Right lobe of liver (tissue), 6 donors: ENCODE measurements at regions not wholly inside any gene's neighbourhood (a gene's known extent, or its start where the extent isn't known, plus 50 kb on each side); places are given as distances from the start of the nearest gene placed in this dataset.

Source experiments
- ATAC-seq, 4 donors: fragments of 200-7000 bp; cut with Tn5 transposase; one replicate each; pipeline ENCODE4 v1.9.1; 2020; ENCODE audit warnings: mild to moderate bottlenecking in 4 of 4, moderate library complexity in 4 of 4
- DNase-seq, 3 donors: peaks; one replicate each; pipeline ENCODE4 v3.0.0-alpha.2; 2020
- H3K27ac ChIP-seq, 3 donors: fragments of 200-600 bp; one replicate each; pipeline ENCODE4 v1.8.0; 2022
- H3K27me3 ChIP-seq, 2 donors: fragments of 200-600 bp; one replicate each; pipeline ENCODE4 v1.8.0; 2022
- H3K36me3 ChIP-seq, 4 donors: fragments of 200-600 bp; sonication (generic) in 1 of 4; one replicate each; pipeline versions ENCODE4 v1.5.1 to v1.8.0; 2017 to 2022; ENCODE audit warnings: control low read depth in 1 of 4
- H3K4me1 ChIP-seq, 4 donors: fragments of 200-600 bp; sonication (generic) in 1 of 4; one replicate each; pipeline versions ENCODE4 v1.5.1 to v1.8.0; 2017 to 2022; ENCODE audit warnings: control low read depth in 1 of 4
- H3K4me3 ChIP-seq, 3 donors: fragments of 200-600 bp; one replicate each; pipeline ENCODE4 v1.8.0; 2022
- H3K9me3 ChIP-seq, 4 donors: fragments of 200-600 bp; sonication (generic) in 1 of 4; one replicate each; pipeline versions ENCODE4 v1.5.1 to v1.8.0; 2017 to 2022; ENCODE audit warnings: control low read depth in 1 of 4
- CTCF ChIP-seq, 4 donors: fragments of 200-600 bp in 3 of 4; fragments of 450-650 bp in 1 of 4; IDR thresholded peaks; one replicate each; pipeline versions ENCODE4 v1.5.1 to v1.8.0; 2016 to 2022; ENCODE audit warnings: antibody characterized with exemption in 4 of 4, mild to moderate bottlenecking in 2 of 4
- POLR2A ChIP-seq: fragments of 450-650 bp; IDR thresholded peaks from one replicate; pipeline ENCODE4 v1.6.1; 2017; ENCODE audit warnings: antibody characterized with exemption, mild to moderate bottlenecking
- WGBS: methylation state at CpG from one replicate; pipeline ENCODE4 v1.1.6; 2018; ENCODE audit warnings: low coverage, low lambda C conversion rate; ENCODE audit not compliant: insufficient coverage; ENCODE audit errors: missing lambda C conversion rate; 5-methylcytosine and 5-hydroxymethylcytosine counted together
- intact Hi-C, 2 donors: fragments of 100-400 bp; cut with DNase I; formaldehyde crosslinking; loops; one replicate each; pipeline versions ENCODE4 v1.11.2 to v1.14.1; 2022
- donor health status: DM: no; HTN: yes; CAD: no.
- donor health status: DM: no; HTN: no; CAD: no.
- donor health status: DM: no; HTN: no; CAD: no.
- donor health status: DM: no; HTN: yes; CAD: no.
- donor health status: DM: no; HTN: yes; CAD: no.

DNA sequence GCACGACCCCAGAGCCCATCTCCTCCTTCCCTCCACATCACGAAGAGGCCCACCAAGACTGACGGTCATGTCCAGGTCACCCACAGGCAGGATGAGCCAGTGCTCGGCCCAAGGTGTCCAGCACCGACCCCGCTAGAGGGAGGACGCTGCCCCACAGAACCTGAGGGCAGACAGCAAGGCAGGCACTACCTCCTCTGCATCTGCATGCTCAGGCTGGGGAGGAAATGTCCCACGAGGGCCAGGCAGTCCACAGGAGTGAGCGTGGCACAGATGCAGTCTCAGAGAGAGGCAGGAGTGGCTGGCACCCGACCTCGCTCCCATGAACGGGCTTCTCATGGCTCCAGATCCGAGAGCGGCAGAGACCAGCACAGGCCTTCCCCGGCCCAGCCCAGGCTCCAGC lies 133.2 kb downstream of the TUBA3C start:
- TF ChIP-seq CTCF (IDR thresholded peaks at IDR 0.05) (no peak), POLR2A (no peak)
- Histone ChIP-seq H3K4me1 (no peaks in the 10 kb centered on the region), H3K36me3 (no peaks in the 10 kb centered on the region), H3K9me3 (no peaks in the 10 kb centered on the region), H3K27me3 (no peaks in the 10 kb centered on the region), H3K27ac (no peak overlapping the region), H3K4me3 (no peak overlapping the region)
- WGBS = no CpG with 5 or more reads among the region's 15 CpGs
- ATAC-seq (peak in 1 of 4 donors; percentile 9), DNase-seq (no peak)
- intact Hi-C loops = no loop called here

DNA sequence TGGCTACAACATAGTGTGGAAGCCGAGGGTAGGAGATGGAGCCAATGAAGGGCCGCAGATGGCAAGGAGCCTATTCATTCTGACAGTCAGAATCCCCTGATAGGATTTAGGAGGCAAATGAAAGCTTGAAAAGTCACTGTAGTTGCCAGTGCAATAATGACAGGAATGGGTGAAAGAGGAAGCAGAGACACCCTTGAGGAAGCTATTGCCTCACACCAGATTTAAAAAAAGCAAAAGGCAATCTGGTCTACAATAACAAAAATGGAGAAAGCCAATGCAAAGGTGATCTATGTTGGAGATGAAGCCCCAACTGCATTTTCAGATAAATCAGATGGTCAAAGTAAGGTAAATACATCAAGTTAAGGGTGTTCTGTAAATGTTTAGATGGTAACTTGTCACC lies 158.5 kb downstream of the TUBA3C start:
- Histone ChIP-seq H3K4me1 (no peaks in the 10 kb centered on the region), H3K36me3 (no peaks in the 10 kb centered on the region), H3K4me3 (no peak overlapping the region), H3K27ac (no peak overlapping the region), H3K9me3 (no peaks in the 10 kb centered on the region), H3K27me3 (no peaks in the 10 kb centered on the region)
- no peak for ATAC-seq
- intact Hi-C loops = no loop called here
- 5% methylated on average over 2 of the region's 2 CpGs for WGBS
- DNase-seq = no peak
- TF ChIP-seq POLR2A = no peak
- TF ChIP-seq CTCF (IDR thresholded peaks at IDR 0.05) = no peak

DNA sequence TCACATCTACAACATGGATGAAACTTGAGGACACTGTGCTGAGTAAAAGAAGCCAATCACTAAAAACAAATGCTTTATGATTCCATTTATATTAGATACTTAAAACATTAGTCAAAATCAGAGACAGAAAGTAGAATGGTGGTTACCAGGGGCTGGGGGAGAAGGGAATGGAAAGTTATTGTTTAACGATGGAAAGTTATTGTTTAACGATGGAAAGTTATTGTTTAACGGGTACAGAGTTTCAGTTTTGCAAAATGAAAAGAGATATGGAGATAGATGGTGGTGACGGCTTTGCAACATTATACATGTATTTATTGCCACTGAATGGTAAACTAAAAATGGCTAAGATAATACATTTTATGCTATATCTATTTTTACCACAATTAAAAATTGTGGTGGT lies 160.6 kb downstream of the TUBA3C start:
- TF ChIP-seq CTCF (IDR thresholded peaks at IDR 0.05) = no peak
- TF ChIP-seq POLR2A = no peak
- ATAC-seq (peak in 1 of 4 donors; percentile 91), DNase-seq (no peak)
- H3K27me3 ChIP-seq = no peaks in the 10 kb centered on the region
- H3K4me1 ChIP-seq = no peaks in the 10 kb centered on the region
- H3K36me3 ChIP-seq = no peaks in the 10 kb centered on the region
- H3K4me3 ChIP-seq = no peak overlapping the region
- WGBS = 21% methylated on average over 4 of the region's 4 CpGs
- H3K27ac ChIP-seq = no peak overlapping the region
- intact Hi-C loops = no loop called here
- no peaks in the 10 kb centered on the region for H3K9me3 ChIP-seq

DNA sequence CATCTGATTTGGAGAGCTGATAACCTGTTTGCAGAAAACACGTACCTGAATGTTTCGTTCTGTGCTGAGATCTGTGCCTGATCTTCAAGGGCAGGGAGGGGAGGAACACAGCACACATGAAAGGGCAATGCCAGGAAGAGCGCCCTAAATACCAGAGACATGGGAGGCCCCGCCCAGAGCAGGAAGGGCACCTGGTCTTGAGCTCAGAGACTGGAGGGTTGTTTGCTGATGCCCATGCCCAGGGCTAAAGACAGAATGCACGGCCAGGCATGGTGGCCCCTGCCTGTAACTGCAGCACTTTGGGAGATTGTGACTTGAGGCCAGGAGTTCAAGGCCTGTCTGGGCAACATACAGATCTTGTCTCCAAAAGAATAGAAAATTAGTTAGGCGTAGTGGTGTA lies 183.2 kb downstream of the TUBA3C start:
- no peaks in the 10 kb centered on the region for H3K27me3 ChIP-seq
- no peak for ATAC-seq
- no peaks in the 10 kb centered on the region for H3K36me3 ChIP-seq
- no peak for TF ChIP-seq CTCF (IDR thresholded peaks at IDR 0.05)
- no peak for TF ChIP-seq POLR2A
- no peak overlapping the region for H3K27ac ChIP-seq
- H3K4me1 ChIP-seq = peaks cover 0 to 37% (median 16%) of the 10 kb centered on the region in 4 donors
- H3K9me3 ChIP-seq = no peaks in the 10 kb centered on the region
- intact Hi-C loops = no loop called here
- WGBS = 46% methylated on average over 2 of the region's 6 CpGs
- no peak for DNase-seq
- no peak overlapping the region for H3K4me3 ChIP-seq

GRCh38 chr13:18996627-18997051 lies 185.0 kb downstream of the TUBA3C start:
- Histone ChIP-seq H3K27ac (peak overlapping the region in 1 of 3 donors; percentile 29), H3K4me3 (no peak overlapping the region), H3K27me3 (no peaks in the 10 kb centered on the region), H3K9me3 (no peaks in the 10 kb centered on the region), H3K36me3 (no peaks in the 10 kb centered on the region), H3K4me1 (peaks cover 0 to 39% (median 18%) of the 10 kb centered on the region in 4 donors)
- WGBS = 27% methylated on average over 1 of the region's 1 CpG
- intact Hi-C loops = no loop called here
- DNase-seq (peak; percentile 61 to 81 (median 80)), ATAC-seq (peak; percentile 69 to 74 (median 72))
- TF ChIP-seq CTCF (IDR thresholded peaks at IDR 0.05) (no peak), POLR2A (no peak)
